NCI-H2171 treated with DMSO at 0.1 percent for 48 hours (cell line): ENCODE measurements at regions not wholly inside any gene's neighbourhood (a gene's known extent, or its start where the extent isn't known, plus 50 kb on each side); places are given as distances from the start of the nearest gene placed in this dataset.
"Not testable (repeated sequence)": the region's sequence is repeated elsewhere in the genome, so short reads cannot be mapped to it uniquely, and the experiment has no call there.

ENCODE experiments used
- DNase-seq: peaks from one replicate; lab custom pipeline; 2025; lab: John Stamatoyannopoulos, UW

DNA sequence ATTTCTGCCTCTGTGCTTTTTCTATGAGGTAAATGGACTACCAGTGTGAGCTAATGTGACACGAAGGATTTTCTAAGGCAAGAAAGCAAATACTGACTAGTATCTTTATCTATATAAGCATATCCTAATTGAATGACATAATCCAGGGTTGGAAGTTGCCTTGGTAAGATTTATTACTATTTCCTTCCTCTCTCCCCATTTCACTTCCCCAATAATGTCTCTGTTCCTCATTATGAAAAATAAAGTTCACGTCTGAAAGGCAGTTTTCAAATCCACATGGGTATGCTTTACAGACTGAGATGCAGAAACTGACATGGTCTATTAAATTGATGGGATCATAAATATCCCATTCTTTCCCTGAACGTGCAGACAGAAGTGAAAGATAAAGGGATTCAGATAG lies 86.0 kb downstream of the DTWD1 start:
- no peak for DNase-seq

GRCh38 chr15:49707598-49707997 lies 86.8 kb downstream of the DTWD1 start:
- DNase-seq, result no peak

DNA sequence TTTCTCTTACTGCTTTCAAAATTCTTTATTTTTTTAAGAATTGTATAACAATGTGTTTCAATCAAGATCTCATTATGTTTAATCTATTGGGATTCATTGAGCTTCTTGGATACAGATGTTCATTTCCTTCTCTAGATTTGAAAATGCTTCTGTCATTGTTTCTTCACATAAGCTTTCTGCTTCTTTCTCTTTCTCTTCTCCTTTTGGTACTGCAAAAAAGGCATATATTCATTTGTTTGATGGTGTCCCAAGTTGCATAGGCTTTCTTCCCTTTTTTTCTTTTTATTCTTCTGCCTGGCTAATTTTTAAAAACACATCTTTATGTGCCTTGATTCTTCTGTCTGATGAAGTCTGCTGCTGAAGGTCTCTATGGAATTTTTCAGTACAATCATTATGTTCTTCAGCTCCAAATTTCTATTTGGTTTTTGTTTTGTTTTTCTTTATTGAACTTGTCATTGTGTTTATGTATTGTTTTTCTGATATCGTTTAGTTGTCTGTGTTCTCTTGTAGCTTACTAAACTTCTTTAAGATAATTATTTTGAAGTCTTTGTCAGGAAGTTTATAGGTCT lies 88.9 kb downstream of the DTWD1 start:
- no peak for DNase-seq

- no peak for DNase-seq
Measured at GRCh38 chr15:49712162-49712561, 91.3 kb downstream of the DTWD1 start.

DNA sequence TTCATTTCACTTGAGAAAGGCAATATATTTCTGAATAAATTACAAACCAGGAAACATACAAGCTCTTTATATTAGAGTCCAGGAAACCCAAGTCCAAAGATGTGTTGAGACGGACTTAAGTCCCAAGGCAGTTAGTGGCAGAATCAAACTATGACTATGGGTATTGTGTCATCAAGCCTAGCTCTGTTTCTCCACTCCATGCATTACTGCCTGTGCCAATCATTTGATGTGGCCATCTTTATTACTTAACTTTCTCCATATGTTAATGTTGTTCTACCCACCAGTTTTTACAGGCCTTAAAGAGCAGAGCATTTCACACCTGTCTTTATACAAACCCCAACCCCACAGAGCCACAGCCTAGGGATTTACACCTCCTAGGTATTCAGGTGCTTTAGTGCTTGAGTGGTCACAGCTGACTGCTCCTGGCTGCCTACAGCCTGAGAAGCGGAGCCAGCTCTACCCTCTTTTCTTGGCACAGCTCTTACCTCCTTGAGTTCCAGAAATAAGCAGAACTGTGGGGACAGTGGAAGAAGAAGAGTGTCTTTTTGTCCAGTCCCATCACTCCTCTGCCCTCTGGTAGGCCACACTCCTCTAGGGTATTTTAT lies 92.1 kb downstream of the DTWD1 start:
- peak; percentile 63 for DNase-seq

- no peak for DNase-seq
Measured at GRCh38 chr15:49715211-49715610, 94.4 kb downstream of the DTWD1 start.

DNA sequence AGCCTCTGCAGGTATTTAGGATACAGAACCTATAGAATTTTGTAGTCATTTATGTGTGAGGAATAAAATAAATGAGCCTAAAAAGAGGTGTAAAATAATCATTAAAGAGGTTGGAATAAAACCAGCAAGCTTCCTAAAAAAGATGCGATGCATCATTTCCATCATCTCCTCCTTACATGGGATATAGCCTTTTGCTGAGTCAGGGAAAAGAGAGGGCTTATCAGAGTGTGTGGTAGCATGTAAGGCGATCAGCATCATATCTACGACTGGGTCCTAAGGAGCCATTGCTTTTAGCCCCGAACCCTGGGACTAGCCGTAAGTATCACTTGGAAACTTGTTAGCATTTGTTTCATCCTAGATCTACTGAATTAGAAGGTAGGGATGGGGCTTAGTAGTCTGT lies 94.9 kb downstream of the DTWD1 start:
- no peak for DNase-seq

DNA sequence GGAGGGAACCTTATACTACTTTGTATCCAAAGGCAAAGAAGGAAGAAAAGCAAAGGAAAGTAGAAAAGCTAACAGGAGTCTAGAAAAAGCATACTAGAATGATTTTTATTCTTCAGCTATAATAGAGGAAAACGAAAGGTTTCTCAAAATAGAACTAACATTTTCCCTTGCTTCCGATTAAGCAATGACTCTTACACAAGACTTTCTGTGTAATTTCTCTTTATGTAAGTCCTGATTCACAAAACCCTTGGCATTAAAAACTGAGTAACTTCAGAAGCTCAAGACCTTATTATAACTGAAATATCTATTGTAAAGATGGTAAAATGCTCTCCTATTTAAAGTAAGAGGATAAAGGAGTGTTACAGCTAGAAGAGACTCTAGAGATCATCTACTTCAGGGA lies 97.4 kb downstream of the DTWD1 start:
- DNase-seq, result no peak

DNA sequence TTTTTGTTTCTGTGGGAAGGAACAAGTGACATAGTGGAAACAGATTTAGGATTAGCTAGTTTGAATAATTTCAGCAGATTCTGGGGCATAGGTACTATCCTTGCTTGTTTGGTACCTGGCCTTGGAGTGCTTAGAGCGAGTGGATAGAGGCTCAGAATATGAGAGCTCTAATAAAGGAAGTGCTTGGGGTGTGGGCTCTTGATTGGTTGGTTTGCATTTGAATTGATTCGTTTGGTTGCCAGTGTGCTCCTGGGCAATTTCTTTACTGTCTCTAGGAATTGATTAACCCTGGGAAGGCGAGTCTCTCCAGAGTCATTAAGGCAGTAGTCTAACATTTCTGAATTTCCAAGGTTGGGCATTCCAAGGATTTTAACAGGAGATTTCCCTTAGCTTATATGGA lies 98.0 kb downstream of the DTWD1 start:
- no peak for DNase-seq

- DNase-seq, result no peak
Measured at GRCh38 chr15:49720261-49720660, 99.4 kb downstream of the DTWD1 start.

DNA sequence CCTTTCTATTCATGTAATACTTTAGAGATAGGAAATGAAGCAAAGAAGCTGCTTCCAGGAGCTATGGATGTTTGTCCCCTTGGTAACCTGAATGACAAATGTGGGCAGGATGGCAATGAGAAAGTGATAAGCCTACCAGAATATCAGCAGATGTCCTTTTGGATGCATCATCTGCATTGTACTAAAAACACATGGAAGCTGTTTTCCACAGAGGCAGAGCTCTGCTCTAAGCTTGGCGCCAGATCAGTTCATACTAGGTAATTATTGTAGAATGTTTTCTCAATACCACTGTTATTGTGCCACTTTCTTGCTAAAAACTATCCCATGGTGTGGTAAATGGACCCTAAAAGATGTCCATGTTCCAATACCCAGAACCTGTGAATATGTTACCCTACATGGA lies 100.2 kb downstream of the DTWD1 start:
- DNase-seq, result no peak

DNA sequence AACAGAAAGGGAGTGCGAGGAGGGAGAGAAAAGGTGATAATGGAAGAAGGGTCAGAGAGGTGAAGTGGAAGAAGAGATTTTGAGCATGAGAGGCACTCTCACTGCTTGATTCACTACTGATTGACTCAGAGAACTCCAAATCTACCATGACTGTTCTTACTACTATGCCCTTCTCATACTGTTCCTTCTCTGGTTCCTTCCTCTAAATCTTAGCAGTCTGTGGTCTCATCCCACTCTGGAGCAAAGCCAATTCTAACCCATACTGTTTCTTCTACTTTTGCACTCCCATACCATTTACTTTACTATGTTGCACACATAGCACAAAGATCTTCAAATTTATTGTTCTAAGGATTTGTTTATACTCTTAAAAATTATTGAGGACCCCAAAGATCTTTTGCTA lies 100.8 kb downstream of the DTWD1 start:
- no peak for DNase-seq

GRCh38 chr15:49723981-49724380 lies 103.1 kb downstream of the DTWD1 start:
- DNase-seq, result no peak

DNA sequence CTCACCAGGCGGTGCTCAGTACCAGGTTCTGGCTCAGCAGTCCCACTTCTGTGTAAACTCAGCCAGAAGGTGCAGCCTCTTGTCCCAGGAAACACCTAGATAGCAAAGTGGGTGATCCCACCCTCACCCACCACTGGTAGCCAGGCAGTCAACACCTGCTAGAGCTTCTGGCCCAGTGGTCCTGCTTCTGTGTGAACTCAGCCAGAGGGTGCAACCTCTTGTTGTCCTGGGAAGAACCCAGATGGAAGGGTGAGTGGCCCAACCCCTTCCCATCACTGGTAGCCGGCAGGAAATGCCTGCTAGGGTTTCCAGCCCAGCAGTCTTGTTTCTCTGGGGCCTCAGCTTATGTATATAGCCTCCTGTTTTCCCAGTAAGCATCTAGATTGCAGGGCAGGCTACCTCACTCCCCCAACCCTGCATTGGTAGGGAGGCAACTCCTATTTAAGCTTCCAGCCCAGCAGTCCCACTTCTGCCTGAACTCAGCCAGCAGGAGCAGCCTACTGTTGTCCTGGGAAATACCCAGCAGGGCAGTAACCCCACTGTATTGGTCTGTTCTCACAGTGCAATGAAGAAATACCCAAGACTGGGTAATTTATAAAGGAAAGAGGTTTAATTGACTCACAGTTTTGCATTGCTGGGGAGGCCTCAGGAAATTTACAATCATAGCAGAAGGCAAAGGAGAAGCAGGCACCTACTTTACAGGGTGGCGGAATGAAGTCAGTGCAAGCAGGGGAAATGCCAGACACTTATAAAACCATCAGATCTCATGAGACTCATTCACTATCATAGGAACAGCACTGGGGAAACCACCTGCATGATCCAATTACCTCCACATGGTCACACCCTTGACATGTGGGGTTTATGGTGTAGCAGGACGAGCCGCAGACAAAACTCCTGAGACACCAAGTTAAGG lies 110.6 kb downstream of the DTWD1 start:
- peak; percentile 48 for DNase-seq

DNA sequence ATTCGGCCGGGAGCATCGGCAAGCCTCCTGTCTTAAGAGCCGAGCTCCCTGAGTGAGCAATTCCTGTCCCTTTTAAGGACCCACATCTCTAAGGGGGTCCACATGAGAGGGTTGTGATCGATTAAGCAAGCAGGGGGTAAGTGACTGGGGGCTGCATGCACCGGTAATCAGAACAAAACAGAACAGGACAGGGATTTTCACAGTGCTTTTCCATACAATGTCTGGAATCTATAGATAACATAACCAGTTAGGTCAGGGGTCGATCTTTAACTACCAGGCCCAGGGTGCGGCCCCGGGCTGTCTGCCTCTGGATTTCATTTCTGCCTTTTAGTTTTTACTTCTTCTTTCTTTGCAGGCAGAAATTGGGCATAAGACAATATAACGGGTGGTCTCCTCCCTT lies 111.3 kb downstream of the DTWD1 start:
- DNase-seq, result not testable (repeated sequence)

GRCh38 chr15:49734089-49734488 lies 113.2 kb downstream of the DTWD1 start:
- DNase-seq, result peak; percentile 52

DNA sequence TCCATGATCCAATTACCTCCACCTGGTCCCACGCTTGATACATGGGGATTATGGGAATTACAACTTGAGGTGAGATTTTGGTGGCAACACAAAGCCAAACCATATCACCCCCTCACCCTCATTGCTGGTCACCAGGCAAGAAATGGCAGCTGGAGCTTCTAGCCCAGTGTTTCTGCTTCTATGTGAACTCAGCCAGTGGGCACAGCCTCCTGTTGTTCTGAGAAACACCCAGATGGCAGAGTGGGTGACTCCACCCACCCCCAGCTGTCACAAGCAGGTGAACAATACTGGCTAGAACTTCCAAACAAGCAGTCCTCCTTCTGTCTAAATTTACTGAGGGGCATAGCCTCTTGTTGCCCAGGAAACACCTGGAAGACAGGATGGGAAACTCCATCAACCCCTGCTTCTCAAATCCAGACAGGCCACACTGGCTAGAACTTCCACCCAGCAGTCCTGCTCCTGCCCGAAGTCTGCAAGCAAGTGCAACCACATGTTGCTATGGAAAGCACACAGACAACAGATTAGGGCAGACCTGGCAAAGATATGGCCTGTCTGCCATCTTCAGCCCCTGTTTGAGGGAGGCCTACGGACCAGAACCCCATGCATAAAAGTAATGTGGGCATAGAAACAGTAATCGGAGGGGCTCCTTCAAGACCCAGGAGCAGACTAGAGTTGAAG lies 114.1 kb downstream of the DTWD1 start:
- DNase-seq, result peak; percentile 99

GRCh38 chr15:49737127-49737526 lies 116.3 kb downstream of the DTWD1 start:
- DNase-seq, result no peak

DNA sequence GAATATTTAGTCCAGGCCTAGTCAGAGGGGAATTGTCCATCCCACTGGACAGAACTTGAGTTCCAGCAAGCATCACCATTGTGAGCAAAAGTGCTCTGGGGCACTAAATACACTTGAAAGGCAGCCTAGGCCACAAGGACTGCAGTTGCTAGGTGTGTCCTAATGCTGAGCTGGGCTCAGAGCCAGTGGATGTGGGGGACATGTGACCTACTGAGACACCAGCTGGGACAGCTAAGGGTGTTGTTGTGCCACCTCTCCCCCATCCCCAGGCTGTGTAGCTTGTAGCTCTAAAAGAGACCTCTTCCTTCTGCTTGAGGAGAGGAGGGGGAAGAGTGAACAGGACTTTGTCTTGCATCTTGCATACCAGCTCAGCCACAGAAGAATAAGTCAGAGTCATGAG lies 120.9 kb downstream of the DTWD1 start:
- peak; percentile 76 for DNase-seq

DNA sequence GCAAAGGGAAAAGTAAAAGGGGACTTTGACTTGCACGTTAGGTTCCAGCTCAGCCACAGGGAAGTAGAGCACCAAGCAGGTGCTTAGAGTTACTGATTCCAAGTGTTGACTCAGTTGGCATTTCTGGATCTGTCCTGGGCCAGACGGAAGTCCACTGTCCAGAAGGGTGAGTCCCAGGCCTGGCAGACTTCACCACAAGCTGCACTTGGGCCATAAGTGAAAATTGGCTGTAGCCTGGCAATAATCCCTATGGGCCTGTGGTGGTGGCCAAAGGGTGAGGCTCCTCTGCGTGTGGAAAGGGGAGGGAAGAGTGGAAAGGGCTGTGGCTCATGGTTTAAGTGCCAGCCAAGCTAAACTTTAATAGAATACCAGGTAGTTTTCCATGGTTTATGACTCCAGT lies 121.5 kb downstream of the DTWD1 start:
- DNase-seq, result no peak

- DNase-seq, result no peak
Measured at GRCh38 chr15:49747340-49747739, 126.5 kb downstream of the DTWD1 start.

- peak; percentile 27 for DNase-seq
Measured at GRCh38 chr15:49748791-49749190, 127.9 kb downstream of the DTWD1 start.

DNA sequence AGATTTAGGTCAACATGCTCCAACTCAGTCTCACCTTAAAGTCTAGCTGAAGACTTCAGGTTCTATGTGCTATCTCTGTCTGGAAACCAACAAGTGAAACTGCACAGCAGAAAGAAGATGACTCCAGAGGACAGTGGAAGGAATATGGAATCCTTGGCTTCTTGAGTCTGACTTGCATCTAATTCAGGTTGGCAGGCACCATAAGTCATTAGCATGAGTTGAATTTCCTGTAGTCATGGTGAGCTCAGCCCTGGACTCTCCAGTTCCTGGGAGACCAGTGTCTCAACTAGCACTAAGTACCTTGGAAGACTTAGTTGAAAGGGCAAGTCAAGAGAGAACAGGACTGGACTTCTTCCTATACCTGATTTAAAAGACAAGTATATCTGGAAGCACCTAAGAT lies 129.7 kb downstream of the DTWD1 start:
- DNase-seq, result no peak
